ENCODE measurements at regions not wholly inside any gene's neighbourhood (a gene's known extent, or its start where the extent isn't known, plus 50 kb on each side); places are given as distances from the start of the nearest gene placed in this dataset.

DNA sequence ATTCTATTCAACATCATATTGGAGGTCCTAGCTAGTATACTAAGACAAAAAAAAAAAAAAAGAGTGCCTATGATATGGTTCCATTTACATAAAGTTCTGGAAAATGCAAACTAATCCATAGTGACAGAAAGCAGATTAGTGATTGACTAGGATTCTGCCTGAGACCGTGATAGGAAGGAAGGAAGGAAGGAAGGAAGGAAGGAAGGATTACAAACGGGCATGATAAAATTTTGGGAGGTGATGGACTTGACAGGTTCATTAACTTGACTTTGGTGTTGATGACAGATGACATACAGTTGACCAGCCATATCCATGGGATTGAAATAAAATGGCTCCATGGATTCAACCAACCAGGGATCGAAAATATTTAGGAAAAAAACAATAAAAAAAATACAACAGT, 79.1 kb upstream of the MAN2A1 start:
- Histone ChIP-seq H3K27me3 (ENCODE audit: control insufficient read depth in 4 of 4, insufficient read depth in 4 of 4, low read length in 3 of 4) (no peaks in the 10 kb centered on the region), H3K4me1 (ENCODE audit: control insufficient read depth in 4 of 4, insufficient read depth in 4 of 4, low read length in 3 of 4) (no peaks in the 10 kb centered on the region), H3K36me3 (ENCODE audit: control insufficient read depth in 4 of 4, insufficient read depth in 3 of 4, low read depth in 1 of 4, low read length in 3 of 4) (no peaks in the 10 kb centered on the region), H3K9me3 (ENCODE audit: control insufficient read depth in 4 of 4, low read length in 3 of 4) (no peaks in the 10 kb centered on the region), H3K27ac (ENCODE audit: low read depth in 1 of 2, low read length in 2 of 2) (no peak overlapping the region), H3K9ac (ENCODE audit: low read depth in 1 of 2, low read length in 2 of 2) (no peak overlapping the region), H3K4me3 (ENCODE audit: low read depth in 1 of 3, low read length in 3 of 3) (no peak overlapping the region)
- TF ChIP-seq HNF4A (conservative IDR thresholded peaks at IDR 0.05) (no peak), RXRA (IDR thresholded peaks at IDR 0.05) (no peak), TAF1 (conservative IDR thresholded peaks at IDR 0.05) (no peak), JUND (IDR thresholded peaks at IDR 0.05) (no peak), RAD21 (IDR thresholded peaks at IDR 0.05) (no peak), NR2F2 (IDR thresholded peaks at IDR 0.05) (no peak), HNF4G (IDR thresholded peaks at IDR 0.05) (no peak), GABPA (IDR thresholded peaks at IDR 0.05 in 1 of 2, conservative IDR thresholded peaks at IDR 0.05 in 1 of 2) (no peak), YY1 (IDR thresholded peaks at IDR 0.05) (no peak)
- TF ChIP-seq, protein P1, sequence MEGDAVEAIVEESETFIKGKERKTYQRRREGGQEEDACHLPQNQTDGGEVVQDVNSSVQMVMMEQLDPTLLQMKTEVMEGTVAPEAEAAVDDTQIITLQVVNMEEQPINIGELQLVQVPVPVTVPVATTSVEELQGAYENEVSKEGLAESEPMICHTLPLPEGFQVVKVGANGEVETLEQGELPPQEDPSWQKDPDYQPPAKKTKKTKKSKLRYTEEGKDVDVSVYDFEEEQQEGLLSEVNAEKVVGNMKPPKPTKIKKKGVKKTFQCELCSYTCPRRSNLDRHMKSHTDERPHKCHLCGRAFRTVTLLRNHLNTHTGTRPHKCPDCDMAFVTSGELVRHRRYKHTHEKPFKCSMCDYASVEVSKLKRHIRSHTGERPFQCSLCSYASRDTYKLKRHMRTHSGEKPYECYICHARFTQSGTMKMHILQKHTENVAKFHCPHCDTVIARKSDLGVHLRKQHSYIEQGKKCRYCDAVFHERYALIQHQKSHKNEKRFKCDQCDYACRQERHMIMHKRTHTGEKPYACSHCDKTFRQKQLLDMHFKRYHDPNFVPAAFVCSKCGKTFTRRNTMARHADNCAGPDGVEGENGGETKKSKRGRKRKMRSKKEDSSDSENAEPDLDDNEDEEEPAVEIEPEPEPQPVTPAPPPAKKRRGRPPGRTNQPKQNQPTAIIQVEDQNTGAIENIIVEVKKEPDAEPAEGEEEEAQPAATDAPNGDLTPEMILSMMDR (IDR thresholded peaks at IDR 0.05; ENCODE audit: low read depth, low read length, missing input control), result no peak
- TF ChIP-seq, protein P2, sequence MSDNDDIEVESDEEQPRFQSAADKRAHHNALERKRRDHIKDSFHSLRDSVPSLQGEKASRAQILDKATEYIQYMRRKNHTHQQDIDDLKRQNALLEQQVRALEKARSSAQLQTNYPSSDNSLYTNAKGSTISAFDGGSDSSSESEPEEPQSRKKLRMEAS (IDR thresholded peaks at IDR 0.05), result no peak
- TF ChIP-seq, protein P3, sequence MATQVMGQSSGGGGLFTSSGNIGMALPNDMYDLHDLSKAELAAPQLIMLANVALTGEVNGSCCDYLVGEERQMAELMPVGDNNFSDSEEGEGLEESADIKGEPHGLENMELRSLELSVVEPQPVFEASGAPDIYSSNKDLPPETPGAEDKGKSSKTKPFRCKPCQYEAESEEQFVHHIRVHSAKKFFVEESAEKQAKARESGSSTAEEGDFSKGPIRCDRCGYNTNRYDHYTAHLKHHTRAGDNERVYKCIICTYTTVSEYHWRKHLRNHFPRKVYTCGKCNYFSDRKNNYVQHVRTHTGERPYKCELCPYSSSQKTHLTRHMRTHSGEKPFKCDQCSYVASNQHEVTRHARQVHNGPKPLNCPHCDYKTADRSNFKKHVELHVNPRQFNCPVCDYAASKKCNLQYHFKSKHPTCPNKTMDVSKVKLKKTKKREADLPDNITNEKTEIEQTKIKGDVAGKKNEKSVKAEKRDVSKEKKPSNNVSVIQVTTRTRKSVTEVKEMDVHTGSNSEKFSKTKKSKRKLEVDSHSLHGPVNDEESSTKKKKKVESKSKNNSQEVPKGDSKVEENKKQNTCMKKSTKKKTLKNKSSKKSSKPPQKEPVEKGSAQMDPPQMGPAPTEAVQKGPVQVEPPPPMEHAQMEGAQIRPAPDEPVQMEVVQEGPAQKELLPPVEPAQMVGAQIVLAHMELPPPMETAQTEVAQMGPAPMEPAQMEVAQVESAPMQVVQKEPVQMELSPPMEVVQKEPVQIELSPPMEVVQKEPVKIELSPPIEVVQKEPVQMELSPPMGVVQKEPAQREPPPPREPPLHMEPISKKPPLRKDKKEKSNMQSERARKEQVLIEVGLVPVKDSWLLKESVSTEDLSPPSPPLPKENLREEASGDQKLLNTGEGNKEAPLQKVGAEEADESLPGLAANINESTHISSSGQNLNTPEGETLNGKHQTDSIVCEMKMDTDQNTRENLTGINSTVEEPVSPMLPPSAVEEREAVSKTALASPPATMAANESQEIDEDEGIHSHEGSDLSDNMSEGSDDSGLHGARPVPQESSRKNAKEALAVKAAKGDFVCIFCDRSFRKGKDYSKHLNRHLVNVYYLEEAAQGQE (IDR thresholded peaks at IDR 0.05), result no peak
- TF ChIP-seq, protein P4, sequence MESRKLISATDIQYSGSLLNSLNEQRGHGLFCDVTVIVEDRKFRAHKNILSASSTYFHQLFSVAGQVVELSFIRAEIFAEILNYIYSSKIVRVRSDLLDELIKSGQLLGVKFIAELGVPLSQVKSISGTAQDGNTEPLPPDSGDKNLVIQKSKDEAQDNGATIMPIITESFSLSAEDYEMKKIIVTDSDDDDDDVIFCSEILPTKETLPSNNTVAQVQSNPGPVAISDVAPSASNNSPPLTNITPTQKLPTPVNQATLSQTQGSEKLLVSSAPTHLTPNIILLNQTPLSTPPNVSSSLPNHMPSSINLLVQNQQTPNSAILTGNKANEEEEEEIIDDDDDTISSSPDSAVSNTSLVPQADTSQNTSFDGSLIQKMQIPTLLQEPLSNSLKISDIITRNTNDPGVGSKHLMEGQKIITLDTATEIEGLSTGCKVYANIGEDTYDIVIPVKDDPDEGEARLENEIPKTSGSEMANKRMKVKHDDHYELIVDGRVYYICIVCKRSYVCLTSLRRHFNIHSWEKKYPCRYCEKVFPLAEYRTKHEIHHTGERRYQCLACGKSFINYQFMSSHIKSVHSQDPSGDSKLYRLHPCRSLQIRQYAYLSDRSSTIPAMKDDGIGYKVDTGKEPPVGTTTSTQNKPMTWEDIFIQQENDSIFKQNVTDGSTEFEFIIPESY (IDR thresholded peaks at IDR 0.05), result no peak
- 66% methylated on average over 3 of the region's 3 CpGs for WGBS
- no peak for DNase-seq (ENCODE audit: low spot score)

DNA sequence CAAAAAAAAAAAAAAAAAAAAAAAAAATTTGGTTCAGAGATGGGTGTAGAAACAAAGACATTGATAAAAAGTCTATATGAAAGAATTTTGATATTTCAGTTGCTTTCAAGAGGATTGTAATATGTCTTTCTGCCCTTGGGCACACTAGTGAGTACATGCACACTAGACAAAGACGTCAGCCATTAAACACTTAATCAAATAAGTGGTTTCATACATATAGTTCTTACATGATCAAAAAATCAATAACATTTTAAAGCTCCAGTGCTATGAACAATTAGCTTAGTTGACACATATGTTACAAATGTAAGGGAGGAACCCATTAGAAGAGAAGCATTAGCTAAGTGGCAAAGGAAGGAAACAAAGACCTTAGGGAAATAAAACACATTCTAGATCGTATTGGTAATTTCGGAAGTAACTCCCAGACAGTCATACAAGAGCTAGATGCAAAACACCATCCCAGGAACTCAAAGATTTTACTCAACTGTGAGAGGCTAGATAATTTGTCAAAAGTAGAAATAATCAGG, 84.5 kb upstream of the MAN2A1 start:
- no peaks in the 10 kb centered on the region for H3K4me1 ChIP-seq (ENCODE audit: control insufficient read depth in 4 of 4, insufficient read depth in 4 of 4, low read length in 3 of 4)
- H3K36me3 ChIP-seq (ENCODE audit: control insufficient read depth in 4 of 4, insufficient read depth in 3 of 4, low read depth in 1 of 4, low read length in 3 of 4), result no peaks in the 10 kb centered on the region
- H3K9me3 ChIP-seq (ENCODE audit: control insufficient read depth in 4 of 4, low read length in 3 of 4), result no peaks in the 10 kb centered on the region
- H3K27ac ChIP-seq (ENCODE audit: low read depth in 1 of 2, low read length in 2 of 2), result no peak overlapping the region
- TF ChIP-seq TAF1 (conservative IDR thresholded peaks at IDR 0.05) (no peak), RXRA (IDR thresholded peaks at IDR 0.05) (no peak), JUND (IDR thresholded peaks at IDR 0.05) (no peak), YY1 (IDR thresholded peaks at IDR 0.05) (no peak), FOXA2 (IDR thresholded peaks at IDR 0.05) (no peak), NR2F2 (IDR thresholded peaks at IDR 0.05) (no peak), SP1 (IDR thresholded peaks at IDR 0.05) (no peak), EGR1 (IDR thresholded peaks at IDR 0.05; ENCODE audit: low read depth in 2 of 2) (no peak), FOXA1 (IDR thresholded peaks at IDR 0.05) (no peak), HNF4A (conservative IDR thresholded peaks at IDR 0.05) (no peak), HNF4G (IDR thresholded peaks at IDR 0.05) (no peak)
- TF ChIP-seq, protein P4 (IDR thresholded peaks at IDR 0.05), result no peak
- TF ChIP-seq, protein P2 (IDR thresholded peaks at IDR 0.05), result no peak
- TF ChIP-seq, protein P1 (IDR thresholded peaks at IDR 0.05; ENCODE audit: low read depth, low read length, missing input control), result no peak
- TF ChIP-seq, protein P5, sequence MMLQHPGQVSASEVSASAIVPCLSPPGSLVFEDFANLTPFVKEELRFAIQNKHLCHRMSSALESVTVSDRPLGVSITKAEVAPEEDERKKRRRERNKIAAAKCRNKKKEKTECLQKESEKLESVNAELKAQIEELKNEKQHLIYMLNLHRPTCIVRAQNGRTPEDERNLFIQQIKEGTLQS (IDR thresholded peaks at IDR 0.05), result no peak
- no peak for DNase-seq (ENCODE audit: low spot score)
- H3K9ac ChIP-seq (ENCODE audit: low read depth in 1 of 2, low read length in 2 of 2), result no peak overlapping the region
- H3K4me3 ChIP-seq (ENCODE audit: low read depth in 1 of 3, low read length in 3 of 3), result no peak overlapping the region
- 94% methylated on average over 3 of the region's 3 CpGs for WGBS
- H3K27me3 ChIP-seq (ENCODE audit: control insufficient read depth in 4 of 4, insufficient read depth in 4 of 4, low read length in 3 of 4), result no peaks in the 10 kb centered on the region
